CD4-positive, alpha-beta T cell treated with Interleukin-12 subunit alpha and Interleukin-12 subunit beta, for 1 hour (primary cell): ENCODE measurements at regions not wholly inside any gene's neighbourhood (a gene's known extent, or its start where the extent isn't known, plus 50 kb on each side); places are given as distances from the start of the nearest gene placed in this dataset.

ENCODE experiments used
- DNase-seq: peaks from one replicate; pipeline ENCODE4 v3.0.0-alpha.2; 2020

DNA sequence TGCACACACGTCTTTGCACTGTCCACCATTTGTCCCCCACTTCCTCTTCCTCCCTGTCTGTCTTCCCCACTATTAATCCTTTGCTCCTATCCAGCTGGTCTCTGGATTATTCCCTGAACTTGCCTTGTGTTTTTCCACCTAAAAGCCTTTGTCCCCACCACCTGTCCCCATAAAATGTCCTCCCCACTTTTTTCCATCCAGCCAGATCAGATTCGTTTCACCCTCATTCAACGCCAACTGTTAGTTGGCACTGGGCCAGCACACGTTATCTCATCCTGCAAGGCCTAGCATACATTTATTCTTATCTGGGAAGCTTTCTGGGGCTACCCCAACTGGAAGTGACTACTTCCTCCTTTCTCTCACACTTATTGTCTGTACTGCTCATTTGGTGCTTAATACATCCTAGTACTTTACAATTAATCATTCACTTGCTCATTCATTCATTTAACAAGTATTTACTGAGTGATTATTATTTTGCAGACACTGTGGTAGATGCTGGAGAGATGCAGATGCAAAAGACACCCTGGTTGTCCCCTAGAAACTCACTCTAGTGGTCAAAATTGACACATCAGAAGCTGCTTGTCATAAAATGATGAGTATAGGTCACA is 96.2 kb downstream of the RASSF10 start:
- no peak for DNase-seq

DNA sequence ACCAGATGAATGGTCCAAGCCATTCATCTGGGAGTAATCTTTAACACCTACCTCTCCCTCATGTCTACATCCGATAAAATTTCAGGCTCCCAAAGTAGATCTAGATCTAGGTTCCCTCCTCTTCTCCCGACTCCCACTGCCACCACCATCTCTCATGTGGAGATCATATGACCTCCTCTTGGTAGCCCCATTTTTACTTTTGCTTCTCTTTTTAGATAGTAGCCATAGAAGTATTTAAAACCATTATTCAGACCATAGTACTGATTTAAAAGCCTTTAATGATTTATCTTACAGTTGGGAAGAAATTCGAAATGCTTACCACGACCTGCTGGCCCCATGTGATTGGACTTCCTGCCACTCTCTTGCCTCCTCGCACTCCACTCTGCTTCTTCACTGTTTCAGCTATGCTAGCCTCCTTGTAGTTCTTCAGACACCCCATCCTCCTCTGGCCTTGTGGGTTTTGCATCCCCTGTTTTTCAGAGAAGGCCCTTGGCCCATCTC is 98.5 kb downstream of the RASSF10 start:
- DNase-seq, result no peak

- no peak for DNase-seq
Observed at GRCh38 chr11:13108416-13108815, 99.3 kb downstream of the RASSF10 start.

DNA sequence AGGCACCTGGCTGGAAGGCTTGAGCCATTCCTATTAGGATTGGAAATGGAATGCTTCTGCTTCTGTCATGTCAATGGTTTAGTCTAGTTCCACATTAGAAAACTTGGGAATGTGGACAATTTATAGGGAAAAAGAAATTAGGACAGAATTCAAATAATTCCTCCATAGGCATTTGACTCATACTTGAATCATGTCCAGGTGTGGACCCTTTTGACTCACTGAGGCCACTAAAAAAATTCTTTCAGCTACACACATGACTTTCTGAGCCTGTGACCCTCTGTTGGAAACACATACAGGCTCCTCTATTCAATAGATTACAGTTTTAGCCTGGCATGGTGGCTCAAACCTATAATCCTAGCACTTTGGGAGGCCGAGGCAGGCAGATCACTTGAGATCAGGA is 100.5 kb downstream of the RASSF10 start:
- no peak for DNase-seq

GRCh38 chr11:13110145-13110544 is 101.0 kb downstream of the RASSF10 start:
- DNase-seq, result no peak

DNA sequence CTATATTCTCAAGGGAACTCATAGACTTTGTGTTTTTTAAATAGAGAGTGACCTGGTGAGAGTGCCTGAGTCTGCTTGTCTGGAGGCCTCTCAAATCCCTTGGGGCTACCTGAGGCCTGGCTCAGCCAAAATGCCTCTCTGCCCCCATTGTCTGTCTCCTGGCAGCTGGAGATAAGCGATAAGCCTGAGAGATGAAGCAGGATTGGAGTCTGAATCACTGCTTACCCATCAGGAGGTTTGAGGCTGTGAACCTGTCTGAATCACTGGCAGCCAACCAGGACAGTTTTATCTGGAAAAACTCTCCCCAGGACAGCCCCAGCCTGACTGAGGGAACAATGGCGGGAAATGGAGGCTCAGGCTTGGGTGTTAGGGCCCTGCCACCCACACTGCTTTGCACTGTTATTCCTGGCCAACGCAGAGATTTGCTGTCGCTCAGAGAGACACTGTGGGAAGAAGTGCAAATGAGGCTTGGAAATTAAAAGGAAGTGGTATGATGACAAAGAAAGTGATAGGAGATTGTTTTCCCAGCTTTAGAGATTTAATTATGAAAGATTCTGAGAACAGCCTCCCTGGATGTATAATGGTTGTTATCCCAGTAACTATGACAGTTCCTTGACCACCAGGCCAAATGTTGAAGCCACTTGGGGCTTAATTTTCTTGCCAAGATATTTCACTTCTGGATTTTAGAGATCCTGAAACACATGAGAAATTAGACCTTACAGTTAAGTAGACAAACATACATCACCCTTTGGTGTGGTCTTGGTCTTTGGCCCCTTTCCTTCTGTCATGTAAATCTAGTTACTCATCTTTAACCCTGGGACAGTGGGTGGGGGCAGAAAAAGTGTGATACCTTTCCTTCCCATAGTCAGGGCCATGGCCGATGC is 102.1 kb downstream of the RASSF10 start:
- DNase-seq, result no peak

- no peak for DNase-seq
Observed at GRCh38 chr11:13111813-13112130, 102.7 kb downstream of the RASSF10 start.

- DNase-seq, result no peak
Observed at GRCh38 chr11:13114566-13115379, 105.7 kb downstream of the RASSF10 start.

DNA sequence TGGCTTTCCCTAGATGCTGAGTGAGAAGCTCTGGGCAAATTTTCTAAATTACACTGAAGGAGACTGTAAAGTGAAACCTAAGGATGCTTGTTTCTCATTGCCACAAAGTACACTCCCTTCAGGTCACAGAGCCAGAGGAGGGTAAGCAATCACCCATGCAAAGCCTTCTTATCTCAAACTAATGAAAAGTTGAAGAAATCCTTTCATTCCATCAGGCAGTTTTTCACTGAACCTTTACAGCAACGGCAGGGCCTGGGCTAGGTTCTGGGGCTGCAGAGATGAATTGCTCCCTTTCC is 106.2 kb downstream of the RASSF10 start:
- DNase-seq, result no peak

- DNase-seq, result no peak
Observed at GRCh38 chr11:13116491-13116890, 107.4 kb downstream of the RASSF10 start.

DNA sequence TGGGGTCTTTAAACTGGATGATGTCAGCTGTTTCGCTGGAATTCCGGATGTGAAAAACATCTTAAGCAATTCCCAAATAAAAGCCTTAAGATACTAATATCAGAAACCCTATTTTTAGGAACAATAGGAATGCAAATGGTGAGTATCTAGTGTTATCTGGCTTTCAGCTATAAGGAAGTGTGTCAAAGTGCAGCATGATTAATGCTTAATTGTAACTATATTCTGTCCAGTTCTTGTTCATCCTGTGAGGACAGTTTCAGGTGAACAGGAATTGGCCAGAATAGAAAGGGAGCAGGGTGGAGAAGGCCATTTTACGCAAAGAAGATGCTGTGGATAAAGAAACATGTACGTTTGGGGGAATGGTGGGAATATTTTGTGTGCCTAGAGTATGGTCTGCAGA is 108.2 kb downstream of the RASSF10 start:
- no peak for DNase-seq

DNA sequence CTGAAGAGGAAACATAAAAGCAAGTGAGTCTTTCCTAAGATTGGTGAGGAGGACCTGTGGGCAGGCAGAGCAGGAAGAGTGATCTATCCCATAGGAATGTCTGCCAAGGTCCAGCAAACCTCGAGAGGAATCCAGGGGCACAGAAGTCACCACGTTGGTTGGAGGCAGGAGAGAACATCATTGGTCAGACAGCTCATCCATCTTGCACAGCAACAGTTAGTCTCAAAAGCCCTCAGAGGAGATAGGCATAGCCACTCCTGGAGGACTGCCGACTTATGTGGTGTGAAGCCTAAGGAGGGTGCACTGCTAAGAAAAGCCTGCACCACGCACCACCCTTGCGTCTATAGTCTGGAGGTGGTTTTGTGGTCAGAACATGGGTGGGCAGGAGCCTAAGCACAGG is 109.1 kb downstream of the RASSF10 start:
- DNase-seq, result no peak

DNA sequence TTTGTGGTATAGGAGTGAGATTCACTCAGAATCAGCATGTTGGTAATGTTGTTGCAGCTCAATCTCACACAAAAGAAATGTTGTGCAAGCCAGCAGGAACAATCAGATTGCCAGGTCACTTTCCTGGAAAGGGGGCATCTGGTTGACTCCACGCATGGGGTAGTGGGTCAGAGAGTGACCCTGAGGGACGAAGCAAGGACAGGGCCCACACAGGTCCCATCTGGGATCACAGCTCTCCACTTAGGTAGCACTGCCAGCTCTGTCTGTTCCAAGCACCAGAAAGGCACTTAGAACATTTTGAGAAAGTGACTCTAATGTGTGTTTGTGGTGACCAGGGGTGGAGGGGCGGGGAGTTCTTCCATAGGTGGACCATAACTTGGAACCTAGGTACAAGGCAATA is 109.5 kb downstream of the RASSF10 start:
- DNase-seq, result no peak

GRCh38 chr11:13119361-13119760 is 110.2 kb downstream of the RASSF10 start:
- no peak for DNase-seq

DNA sequence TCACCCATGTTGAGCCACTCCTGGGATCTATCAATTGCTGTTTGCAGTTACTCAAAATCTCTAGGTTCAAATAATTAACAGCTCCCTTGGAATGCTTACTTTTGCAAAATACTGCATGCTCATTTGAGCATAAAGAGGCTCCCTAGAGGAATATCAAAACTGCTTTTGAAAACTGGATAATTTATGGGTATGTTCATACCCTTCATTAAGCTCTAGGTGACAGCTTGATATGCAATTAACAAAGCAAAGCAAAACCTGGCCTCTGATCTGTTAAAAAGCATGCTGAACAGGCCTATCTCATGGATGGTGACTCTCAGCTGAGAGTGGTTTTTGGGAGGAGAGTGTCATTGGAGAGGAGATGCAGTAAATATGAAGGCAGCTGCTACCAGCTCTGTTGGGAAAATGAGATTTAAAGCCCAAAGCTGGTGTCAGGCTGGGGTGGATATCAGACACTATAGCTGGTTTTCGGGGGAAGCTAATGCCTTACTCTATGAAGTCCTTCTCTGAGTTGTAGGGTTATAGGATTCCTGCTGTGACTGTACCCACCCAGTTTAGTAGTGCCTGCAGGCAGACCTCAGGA is 110.9 kb downstream of the RASSF10 start:
- no peak for DNase-seq

DNA sequence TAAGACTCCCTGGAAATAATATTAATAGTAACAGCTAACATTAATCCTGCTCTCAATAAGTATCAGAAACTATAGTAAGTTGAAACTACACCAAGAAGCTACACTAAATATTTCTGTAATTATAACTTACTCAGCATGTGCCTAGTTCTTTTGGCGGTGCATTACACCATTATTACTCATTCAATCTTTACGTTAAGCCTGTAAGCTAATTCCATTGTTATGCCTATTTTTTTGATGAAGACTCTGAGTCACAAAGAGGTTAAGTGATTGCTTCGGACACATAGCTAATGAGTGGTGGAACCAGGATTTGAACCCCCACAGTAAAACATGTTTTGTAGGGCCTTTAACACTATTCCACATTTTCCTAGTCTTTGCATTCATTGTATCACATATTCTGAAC is 111.6 kb downstream of the RASSF10 start:
- DNase-seq, result no peak

DNA sequence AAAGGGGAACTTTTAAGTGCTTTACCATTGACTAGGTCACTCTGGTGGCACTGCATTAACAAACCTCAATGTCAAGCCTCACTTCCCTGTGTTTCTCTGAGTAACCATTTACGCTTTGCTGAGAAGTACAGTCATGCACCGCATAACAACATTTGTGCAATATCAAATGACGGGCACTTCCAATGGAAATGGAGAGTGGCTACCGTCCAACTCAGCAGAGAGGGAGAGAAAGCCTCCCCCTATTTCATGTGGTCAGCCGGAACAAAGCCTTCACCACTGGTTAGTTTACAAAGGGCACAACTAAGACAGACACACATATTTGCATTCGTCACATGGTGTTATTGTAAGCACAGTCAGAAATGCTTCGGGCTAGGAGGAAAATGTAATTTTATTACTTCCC is 117.3 kb downstream of the RASSF10 start:
- DNase-seq, result no peak

- no peak for DNase-seq
Observed at GRCh38 chr11:13127161-13127560, 118.0 kb downstream of the RASSF10 start.

DNA sequence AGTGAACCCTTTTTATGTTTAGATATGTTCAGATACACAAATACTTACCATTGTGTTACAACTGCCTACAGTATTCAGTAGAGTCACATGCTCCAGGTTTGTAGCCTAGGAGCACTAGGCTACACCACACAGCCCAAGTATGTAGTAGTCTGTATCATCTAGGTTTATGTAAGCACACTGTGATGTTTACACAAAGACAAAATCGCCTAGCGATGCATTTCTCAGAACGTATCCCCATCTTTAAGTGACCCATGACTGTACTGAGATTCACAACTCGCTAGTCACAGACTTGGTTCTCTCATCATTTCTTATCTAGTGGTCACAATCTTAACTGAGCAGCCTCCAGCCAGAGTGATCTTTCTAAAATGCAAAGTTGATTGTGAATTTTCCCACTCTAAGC is 119.2 kb downstream of the RASSF10 start:
- no peak for DNase-seq

- no peak for DNase-seq
Observed at GRCh38 chr11:13134066-13134465, 125.0 kb downstream of the RASSF10 start.

GRCh38 chr11:13134886-13135285 is 125.8 kb downstream of the RASSF10 start:
- DNase-seq, result no peak

- DNase-seq, result no peak
Observed at GRCh38 chr11:13135385-13136271, 126.5 kb downstream of the RASSF10 start.

DNA sequence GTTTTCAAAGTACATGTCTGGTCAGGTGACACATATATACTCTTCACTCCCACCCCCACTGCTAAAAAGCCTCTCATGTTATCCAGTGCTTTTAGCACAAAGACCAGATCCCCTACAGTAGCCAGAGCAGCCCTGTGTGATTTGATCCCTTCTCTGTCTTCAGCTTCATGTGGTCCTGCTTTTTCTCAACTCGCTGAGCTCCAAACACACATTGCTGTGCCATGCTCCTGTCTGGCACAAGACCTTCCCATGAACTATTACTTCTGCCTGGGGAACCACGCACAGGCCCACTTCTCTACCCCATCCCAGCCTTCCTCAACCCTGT is 127.1 kb downstream of the RASSF10 start:
- DNase-seq, result no peak
